ENCODE measurements at regions not wholly inside any gene's neighbourhood (a gene's known extent, or its start where the extent isn't known, plus 50 kb on each side); places are given as distances from the start of the nearest gene placed in this dataset.

- TF ChIP-seq CHD7 (IDR thresholded peaks at IDR 0.05; ENCODE audit: insufficient replicate concordance, low read length) (no peak), HDAC2 (IDR thresholded peaks at IDR 0.05; ENCODE audit: borderline replicate concordance in 1 of 2, low read depth in 2 of 2, low read length in 2 of 2) (no peak), KDM1A (IDR thresholded peaks at IDR 0.05; ENCODE audit: borderline replicate concordance, low read length) (no peak), MAX (IDR thresholded peaks at IDR 0.05) (no peak), HDAC6 (IDR thresholded peaks at IDR 0.05; ENCODE audit: low read depth, low read length) (no peak)
Measured at GRCh38 chr4:14237911-14238310, 610.4 kb upstream of the BOD1L1 start (continued).

All from H1 (cell line).